NCI-H460 (cell line): ENCODE measurements at regions not wholly inside any gene's neighbourhood (a gene's known extent, or its start where the extent isn't known, plus 50 kb on each side); places are given as distances from the start of the nearest gene placed in this dataset.

ENCODE experiments used
- DNase-seq: peaks from one replicate; pipeline ENCODE4 v3.0.0-alpha.2; 2016; ENCODE audit warnings: low read depth; ENCODE audit errors: extremely low read depth

GRCh38 chr12:126684703-126685102, 1582.3 kb upstream of the TMEM132C start:
- DNase-seq: no peak

- no peak for DNase-seq
Measured at GRCh38 chr12:126685636-126686035, 1581.3 kb upstream of the TMEM132C start.

DNA sequence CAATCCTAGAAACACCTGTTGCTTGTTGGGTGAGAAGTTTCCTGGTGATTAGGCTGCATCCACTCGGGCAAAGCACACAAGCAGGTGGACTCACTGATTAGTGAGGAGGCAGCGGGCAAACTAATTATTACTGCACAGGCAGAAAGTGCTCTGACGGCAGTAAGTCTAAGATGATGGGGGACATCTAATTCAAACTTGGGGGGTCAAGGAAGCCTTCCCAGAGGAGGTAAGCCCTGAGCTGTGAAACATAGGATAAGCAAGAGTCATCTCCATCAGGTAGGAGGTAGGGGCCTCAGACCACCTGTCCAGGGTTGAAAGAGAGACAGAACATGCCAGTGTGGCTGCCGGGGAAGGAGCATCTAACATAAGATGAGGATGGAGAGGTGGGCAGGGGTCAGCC, 1578.4 kb upstream of the TMEM132C start:
- DNase-seq: no peak

DNA sequence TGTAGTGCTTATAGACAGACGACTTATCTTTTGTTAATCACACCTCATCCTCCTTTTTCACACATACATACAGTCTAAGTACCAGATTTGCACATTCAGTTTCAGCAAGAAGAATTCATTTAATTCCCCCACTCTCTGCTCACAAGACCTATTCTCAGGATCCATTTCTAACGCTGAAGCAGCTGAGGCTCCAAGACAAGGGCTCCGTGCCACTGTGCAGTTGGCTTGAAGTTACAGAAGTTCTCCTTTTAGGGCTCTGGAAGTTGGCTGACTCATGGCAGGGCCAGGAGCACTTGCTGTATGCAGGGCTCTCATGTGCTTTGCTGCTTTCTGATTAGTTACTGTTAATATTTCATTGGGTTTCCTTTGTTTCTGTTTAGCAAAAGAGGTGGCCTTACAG, 1566.9 kb upstream of the TMEM132C start:
- DNase-seq: no peak

GRCh38 chr12:126704609-126705008, 1562.4 kb upstream of the TMEM132C start:
- no peak for DNase-seq

GRCh38 chr12:126706300-126706699, 1560.7 kb upstream of the TMEM132C start:
- DNase-seq: peak; percentile 13

DNA sequence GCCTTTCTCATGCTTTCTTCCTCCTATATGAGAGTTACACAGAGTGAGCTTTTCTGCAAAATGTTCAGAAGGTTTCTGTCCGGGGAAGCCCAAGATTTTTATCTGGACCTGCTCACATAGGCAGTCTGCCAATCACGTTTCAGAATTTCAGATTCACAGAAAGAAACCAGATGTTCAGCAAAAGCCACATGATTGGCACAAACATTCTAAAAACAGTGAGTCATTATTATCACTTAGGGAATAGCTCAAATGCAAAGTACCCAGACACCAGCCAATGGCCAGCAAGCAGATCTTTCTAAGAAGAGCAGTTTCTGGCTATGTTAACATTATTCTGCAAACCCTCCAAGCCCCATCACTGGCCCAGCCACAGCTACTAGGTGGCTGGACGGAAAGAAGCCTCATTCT, 1558.5 kb upstream of the TMEM132C start:
- DNase-seq: no peak

GRCh38 chr12:126718365-126718764, 1548.6 kb upstream of the TMEM132C start:
- DNase-seq: no peak

DNA sequence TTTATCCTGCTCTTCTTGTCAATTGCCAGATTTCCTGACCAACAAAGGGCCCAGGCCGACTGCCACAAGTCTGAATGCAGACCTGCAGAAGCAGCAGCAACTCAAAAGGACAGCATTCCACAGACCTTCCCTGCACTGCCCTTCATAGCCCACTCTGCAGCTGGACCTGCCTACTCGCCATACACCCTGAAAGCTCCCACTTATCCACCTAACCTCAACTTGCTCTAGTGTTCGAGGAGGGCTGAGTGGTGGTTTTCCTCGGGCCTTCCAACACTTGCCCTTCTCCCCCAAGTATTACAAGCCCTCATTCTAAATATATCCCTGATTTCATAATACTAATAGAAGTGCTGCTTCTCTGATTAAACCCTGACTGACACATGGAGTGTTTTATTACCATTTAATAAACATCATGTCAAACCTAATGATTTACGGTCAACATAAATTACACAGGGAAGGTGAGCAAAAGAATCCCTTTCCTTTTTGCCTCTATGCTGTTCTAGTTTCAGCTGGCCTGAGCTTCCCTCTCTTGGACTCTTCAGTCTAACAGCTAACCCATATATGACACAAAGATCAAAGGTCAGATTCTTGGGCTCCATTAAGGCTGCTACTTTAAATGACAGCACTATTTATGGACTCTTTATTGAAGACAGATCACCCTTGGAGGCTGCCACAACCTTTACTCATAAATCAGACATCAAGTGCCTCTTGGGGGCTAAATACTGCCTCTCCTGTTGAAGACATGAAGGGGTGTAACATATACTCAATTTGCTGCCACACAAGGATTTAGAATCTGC, 1546.9 kb upstream of the TMEM132C start:
- DNase-seq: no peak

GRCh38 chr12:126726481-126727217, 1540.3 kb upstream of the TMEM132C start:
- DNase-seq: no peak

GRCh38 chr12:126727218-126728075, 1539.5 kb upstream of the TMEM132C start:
- no peak for DNase-seq

DNA sequence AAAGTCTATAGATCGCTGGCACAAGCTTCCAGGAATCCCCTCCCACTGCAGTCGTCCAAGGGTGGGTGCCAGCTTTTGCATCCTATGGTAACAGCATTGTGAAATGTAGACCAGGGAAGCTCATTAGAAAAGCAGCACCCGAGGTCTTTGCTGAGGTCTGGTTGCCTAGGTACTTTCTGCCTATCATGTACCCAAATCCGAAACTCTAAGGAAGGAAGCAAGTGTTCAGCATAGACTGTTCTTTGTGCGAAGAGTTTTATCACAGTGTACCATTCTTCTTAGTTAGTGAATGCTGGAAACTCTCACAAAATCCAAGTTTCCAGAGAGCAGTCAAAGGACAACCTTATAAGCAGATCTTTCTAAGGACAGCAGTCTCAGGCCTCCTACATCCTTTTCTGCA, 1532.7 kb upstream of the TMEM132C start:
- DNase-seq: no peak

GRCh38 chr12:126734710-126735109, 1532.3 kb upstream of the TMEM132C start:
- DNase-seq: no peak

- no peak for DNase-seq
Measured at GRCh38 chr12:126741536-126742240, 1525.3 kb upstream of the TMEM132C start.

- DNase-seq: no peak
Measured at GRCh38 chr12:126742241-126742641, 1524.7 kb upstream of the TMEM132C start.

GRCh38 chr12:126747530-126748149, 1519.3 kb upstream of the TMEM132C start:
- peak; percentile 18 for DNase-seq

- DNase-seq: no peak
Measured at GRCh38 chr12:126752021-126752420, 1514.9 kb upstream of the TMEM132C start.

GRCh38 chr12:126757326-126757725, 1509.6 kb upstream of the TMEM132C start:
- no peak for DNase-seq

DNA sequence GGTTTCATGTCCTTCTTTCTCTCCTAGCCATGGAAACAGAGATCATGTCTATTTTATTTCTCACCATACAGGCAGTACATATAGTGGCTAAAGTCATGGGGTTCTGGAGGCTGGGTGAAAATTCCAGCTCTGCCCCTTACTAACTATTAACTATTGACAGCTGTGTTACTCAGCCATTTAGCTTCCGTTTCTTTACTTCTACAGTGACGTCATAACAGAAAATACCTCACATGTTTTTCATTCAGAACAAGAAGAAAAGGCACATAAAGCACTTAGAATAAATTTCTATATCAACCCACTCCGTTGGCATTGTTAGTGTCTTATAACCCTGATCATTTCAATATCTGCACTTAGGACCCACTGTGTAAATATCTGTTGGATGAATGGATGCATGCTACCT, 1506.9 kb upstream of the TMEM132C start:
- DNase-seq: no peak

DNA sequence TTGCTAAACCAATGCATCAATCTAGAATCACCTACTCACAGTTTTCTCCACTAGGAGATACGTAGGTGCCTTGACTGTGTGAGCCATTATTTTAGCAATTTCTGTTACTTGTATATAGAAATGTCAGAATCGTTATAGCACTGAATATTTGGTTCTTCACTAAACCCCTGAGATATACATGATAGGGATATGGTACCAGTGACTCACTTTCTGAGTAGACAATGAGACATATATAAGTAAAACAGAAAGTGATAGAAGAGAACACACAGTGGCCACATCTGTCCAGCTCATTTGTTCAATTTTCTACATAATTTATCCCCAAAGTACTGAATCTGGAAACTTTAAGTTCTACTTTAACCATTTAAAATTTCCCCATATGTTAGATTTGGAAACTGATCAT, 1505.5 kb upstream of the TMEM132C start:
- no peak for DNase-seq
